ENCODE measurements at regions not wholly inside any gene's neighbourhood (a gene's known extent, or its start where the extent isn't known, plus 50 kb on each side); places are given as distances from the start of the nearest gene placed in this dataset.

GRCh38 chr13:39209731-39210531 is 171.7 kb downstream of the NHLRC3 start:
- TF ChIP-seq CTCF (IDR thresholded peaks at IDR 0.05) (no peak), ZFX (IDR thresholded peaks at IDR 0.05; ENCODE audit: borderline replicate concordance) (no peak)
